Cerebellar nuclear complex (tissue), 1 donor: ENCODE measurements at regions not wholly inside any gene's neighbourhood (a gene's known extent, or its start where the extent isn't known, plus 50 kb on each side); places are given as distances from the start of the nearest gene placed in this dataset.
"Not testable (repeated sequence)": the region's sequence is repeated elsewhere in the genome, so short reads cannot be mapped to it uniquely, and the experiment has no call there.

ENCODE experiments used
- DNase-seq, 2 experiments: peaks; one replicate each; lab custom pipeline; 2025; lab: John Stamatoyannopoulos, UW

DNA sequence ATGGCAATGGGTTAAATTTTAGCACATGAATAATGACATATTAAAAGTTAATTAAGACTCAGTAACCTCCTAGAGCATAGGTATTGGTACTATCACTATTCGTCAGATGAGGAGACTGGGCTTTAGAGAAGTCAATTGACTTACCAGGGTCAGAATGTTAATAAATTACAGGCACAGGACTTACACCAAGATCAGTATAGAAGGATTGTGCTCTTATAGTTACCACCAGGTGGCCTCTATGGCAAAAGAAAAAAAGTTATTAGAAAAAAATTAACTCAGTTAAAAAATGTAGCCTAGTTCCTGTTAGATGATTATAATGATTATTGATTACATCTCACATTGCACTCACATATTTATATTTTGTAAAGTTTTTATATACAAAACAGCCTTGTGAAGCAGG is 1163.7 kb downstream of the FAM181B start:
- no peak for DNase-seq

DNA sequence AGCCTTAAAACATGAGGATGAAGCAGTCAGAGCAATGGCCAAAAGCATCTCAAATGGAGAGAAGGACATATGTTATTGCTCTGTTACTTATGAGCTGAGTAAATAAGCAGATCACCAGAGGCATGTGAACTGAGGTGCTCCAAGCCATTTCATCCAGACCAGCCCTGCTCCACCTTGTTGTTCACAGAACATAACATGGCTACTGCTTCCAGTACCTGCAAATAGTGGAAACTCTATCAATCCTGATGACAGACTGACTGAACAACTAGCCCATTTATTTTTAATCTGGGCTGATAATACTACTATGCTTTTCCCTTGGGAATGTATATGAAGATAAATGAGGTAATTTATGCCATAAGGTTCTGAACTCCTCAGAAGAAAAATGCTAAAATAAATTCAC is 1164.7 kb downstream of the FAM181B start:
- DNase-seq = no peak

DNA sequence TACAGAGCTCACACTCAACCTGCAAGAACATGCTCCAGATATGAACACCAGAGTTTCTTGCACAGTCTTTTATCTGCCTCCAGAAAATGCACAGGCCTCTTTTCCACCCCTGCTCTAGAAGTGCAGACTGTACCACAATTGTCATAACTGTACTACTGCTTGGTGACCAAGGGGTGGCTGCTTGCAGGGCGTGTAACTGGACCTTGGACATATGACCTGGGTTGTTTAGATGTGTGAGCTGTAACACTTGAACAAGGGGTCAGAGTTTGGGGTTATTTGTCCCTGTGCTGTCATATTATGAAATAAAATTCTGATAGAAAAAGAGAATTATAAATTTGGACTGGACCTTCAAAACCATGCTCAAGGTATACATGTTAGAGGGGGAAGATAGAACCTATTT is 1185.5 kb downstream of the FAM181B start:
- DNase-seq = no peak

DNA sequence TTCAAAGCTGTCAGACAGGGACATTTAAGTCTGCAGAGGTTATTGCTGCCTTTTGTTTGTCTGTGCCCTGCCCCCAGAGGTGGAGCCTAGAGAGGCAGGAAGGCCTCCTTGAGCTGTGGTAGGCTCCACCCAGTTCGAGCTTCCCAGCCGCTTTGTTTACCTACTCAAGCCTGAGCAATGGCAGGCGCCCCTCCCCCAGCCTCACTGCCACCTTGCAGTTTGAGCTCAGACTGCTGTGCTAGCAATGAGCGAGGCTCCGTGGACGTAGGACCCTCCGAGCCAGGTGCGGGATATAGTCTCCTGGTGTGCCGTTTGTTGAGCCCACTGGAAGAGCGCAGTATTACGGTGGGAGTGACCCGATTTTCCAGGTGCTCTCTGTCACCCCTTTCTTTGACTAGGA is 1193.9 kb downstream of the FAM181B start:
- DNase-seq = not testable (repeated sequence)

DNA sequence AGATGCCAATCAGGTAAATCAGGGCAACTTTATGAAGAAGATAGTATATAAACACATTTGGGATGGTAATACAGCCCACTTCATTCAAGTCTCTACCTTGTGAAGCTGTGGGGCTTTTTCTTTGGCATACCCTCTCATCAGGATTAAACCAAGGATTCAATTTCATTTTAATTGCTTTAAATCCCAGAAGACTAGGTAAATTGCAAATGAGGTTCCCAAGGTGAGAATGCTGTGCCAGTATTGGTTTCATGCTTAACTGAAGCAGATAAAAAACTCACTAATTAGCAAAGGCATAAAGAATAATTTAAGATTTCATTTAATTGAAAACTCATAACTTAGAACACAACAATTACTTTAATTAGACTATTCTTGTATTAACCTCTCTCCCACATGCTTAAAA is 1218.1 kb downstream of the FAM181B start:
- no peak for DNase-seq

DNA sequence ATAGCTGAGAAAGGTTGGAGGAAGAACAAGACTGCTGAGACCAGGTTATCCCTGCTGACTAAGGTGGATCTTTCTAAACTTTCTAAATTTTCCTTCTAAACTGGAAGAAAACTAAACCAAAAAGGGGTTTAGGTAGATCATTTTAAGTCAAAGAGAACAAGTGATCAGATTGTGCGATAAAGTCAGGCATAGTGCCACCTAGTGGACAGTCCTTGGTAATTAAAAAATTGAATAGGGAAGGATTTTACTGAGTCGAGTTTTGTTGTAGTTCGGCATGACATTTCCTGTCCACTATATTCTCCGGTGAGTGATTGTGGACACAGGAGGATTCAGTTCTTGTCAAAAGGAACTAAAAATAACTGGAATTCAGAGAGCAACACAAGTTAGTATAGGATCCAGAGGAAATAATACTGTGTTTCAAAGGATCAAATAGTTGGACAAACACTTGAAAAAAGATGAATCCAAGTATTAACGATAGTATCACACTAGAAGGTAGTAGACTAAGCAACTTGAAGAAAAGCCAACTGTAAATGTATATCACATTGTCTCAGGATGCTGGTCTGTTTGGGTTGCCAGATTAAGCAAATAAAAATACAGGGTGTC is 1236.4 kb downstream of the FAM181B start:
- no peak for DNase-seq

DNA sequence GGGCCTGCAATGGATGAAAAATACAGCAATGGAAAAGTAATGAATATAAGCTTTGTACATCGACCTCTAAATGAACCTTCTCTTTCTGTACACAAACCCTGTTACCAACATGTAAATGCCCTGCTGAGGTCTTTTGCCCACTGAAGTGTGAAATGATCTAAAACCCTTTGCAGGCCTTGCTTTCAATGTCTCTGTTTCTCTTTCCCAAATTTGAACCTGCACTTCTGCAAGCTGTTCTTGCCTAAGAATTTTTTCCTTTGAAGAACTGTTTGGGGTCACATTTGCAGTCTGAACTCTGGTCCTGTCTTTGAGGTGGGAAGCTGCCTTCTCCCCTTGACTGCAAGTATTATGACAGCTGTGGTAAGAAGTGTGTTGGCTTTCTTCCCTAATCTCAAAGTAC is 1237.1 kb downstream of the FAM181B start:
- no peak for DNase-seq

DNA sequence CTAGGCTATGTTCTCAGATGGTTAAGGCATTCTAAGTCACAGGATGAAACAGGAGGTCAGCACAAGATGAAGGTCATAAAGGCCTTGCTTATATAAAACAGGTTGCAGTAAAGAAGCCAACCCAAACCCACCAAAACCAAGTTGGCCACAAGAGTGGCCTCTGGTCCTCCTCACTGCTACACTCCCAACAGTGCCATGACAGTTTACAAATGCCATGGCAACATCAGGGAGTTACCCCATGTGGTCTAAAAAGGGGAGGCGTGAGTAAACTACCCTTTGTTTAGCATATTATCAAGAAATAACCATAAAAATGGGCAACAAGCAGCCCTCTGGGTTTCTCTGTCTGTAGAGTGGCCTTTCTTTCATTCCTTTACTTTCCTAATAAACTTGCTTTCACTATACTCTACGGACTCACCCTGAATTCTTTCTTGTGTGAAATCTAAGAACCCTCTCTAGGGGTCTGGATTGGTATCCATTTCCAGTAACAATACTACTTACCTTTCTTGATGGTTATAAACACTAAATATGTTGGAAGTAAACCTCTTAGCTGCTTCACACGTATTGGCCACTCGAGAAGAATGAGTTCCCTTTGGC is 1237.9 kb downstream of the FAM181B start:
- DNase-seq = no peak

DNA sequence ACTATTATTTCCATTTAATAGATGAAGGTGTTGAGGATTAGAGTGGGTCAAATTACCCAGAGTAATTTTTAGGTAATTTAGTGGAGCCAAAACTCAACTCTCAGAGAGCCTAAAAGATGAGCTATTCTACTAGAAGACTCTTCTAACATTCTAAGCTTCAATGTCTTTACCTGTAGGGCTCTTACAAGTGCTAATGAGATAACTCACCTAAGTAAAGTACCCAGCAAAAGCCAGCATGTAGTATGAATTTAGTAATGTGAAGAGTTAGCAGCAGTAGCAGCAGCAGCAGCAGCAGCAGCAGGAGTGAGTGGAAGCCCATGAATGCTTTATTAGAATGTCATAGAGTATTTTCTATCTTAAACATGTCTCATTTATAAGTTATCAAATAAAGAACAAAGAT is 1239.2 kb downstream of the FAM181B start:
- DNase-seq = no peak

DNA sequence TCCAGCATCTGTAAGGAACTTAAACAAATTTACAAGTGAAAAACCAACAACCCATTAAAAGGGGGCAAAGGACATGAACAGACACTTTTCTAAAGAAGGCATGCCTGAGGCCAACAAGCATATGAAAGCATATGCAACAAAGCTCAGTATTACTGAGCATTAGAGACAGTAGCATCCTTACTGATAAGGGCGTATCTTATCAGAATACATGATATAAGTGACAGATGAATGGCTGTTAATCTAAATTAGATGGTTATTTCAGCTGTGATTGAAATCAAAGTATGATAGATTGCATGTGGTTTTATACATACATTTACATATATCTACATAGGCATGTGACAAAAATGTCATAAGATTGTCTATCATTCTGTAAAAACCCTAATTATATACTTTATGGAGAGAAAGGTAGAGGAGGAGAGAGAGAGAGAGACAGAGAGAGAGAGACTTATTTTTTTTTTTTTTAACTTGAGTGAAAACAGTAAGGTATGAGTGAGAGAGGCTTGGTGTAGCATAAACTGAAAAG is 1240.7 kb downstream of the FAM181B start:
- DNase-seq = no peak

DNA sequence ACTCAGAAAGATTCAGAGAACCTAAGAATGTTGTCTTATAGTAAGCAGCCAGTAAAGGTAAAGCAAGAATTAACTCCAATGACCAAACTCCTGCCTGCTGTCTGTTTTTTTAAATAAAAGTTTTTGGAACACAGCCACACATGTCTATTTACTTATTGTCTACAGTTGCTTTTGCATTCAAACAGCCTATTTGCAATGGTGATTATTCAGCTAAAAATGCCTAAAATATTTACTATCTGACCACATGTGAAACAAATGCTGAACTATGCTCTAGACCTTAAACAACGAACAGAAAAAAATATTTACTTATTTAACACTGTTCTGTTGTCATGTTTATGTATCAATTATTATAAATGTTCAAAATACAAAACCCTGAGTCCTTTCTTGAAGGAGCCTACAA is 1246.6 kb downstream of the FAM181B start:
- DNase-seq = no peak

DNA sequence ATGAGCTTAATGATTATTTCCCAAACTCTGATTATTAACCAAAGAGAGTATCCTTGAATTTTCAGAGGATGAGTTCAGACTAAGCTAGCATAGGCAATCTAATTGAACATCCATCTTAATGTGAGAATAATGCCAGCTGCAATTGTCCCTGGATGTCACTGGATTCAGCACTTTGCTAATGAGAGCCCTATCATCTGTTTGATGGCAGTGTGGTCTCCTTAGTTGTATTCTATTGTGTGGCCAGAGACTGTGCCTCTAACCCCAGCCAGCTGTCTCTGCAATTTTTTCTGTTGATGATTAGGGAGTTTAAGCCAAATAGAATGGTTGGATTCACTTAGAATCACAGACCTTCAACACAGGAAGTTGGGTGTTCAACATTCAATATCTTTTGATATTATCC is 1249.5 kb downstream of the FAM181B start:
- DNase-seq = no peak

DNA sequence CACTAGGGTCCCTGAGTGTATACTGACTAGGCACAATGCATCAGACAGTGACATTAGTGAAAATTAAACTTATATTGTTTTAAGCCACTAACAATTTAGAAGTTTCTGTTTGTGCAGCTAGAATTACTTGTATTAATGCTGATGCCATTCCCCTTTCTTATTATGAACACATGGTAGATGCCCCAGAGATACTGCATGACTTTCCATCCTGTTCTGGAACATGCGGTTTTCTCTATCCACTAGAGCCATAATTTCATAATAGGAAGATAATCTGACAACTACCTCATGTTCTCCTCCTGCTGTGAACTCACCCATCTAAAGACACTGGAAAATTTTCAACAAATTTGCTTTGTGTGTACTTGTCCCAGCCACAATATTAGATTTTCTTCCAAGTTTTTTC is 1256.4 kb downstream of the FAM181B start:
- no peak for DNase-seq

DNA sequence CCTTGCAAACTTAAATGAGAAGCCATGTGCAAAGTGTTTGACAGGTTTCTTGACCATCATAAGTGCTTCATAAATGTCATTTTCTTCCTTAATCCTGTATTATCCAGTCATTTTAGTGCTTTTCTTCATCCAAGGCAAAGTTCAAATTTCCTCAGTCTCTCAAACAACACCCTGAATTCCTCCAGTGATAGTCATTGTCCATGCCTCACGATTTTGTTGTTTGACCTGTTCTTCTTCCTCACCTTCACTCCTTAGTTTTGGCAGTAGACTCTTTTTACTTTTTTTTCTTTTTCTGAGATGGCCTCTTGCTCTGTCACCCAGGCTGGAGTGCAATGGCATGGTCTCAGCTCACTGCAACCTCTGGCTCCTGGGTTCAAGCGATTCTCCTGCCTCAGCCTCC is 1257.3 kb downstream of the FAM181B start:
- no peak for DNase-seq

DNA sequence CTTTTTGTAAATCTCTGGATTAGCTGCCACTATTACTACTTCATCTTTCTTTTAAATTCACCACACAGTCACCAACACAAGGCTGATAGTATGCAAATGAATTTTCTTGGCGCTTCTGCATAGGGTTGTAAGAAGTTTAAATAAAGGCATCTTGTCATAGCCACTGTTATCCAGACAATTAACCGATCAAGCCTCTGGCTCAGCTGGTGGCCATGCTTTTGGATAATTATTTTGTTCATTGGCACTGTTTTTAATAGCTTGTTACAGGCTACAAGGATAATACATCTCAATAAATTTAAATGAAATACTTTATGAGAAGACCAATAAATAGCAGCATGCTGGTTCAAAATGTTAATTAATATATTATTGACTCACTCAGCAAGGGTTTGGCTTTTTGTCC is 1261.0 kb downstream of the FAM181B start:
- no peak for DNase-seq

DNA sequence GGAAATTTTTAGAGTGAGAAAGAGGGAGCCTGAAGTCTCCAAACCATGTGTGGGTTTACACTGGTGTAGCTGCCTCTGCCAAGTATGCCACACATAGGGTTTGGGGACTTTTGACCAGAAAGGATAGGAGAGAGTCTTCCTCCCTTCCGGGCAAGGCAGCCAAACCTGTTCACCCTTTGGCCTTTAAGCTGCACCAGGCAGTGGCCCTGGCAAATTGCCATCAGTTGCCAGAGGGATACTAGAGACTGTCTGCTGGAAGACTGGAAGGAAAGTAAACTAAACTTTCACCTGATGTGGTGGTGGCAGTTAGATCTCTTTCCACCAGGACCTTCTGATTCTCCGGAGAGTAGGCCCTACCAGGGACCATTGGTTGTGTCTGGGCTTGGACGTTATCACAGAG is 1263.2 kb downstream of the FAM181B start:
- DNase-seq = no peak

DNA sequence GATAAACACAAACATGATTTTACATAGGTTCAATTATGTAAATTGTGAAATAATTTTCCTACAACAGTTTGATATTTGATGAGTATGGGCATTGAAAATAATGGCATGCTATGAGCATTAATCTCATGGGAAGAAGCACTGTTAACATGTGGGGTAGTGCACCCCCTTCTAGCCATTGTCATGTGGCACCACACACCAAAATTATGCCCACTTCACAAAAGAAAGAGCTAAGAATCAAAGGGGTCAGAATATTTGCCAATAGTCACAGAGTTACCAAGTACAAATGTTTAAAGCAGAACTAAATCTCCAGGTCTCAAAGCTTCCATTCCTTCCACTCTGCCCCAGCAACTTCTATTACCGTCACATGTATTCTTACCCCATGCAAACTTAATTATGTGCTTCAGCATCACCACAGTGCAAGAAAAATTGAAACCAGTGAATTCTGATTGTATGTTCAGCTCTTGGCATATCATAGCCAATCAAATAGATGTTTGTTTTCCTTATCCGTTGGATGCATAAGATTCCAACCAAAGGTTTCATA is 1273.8 kb downstream of the FAM181B start:
- no peak for DNase-seq

DNA sequence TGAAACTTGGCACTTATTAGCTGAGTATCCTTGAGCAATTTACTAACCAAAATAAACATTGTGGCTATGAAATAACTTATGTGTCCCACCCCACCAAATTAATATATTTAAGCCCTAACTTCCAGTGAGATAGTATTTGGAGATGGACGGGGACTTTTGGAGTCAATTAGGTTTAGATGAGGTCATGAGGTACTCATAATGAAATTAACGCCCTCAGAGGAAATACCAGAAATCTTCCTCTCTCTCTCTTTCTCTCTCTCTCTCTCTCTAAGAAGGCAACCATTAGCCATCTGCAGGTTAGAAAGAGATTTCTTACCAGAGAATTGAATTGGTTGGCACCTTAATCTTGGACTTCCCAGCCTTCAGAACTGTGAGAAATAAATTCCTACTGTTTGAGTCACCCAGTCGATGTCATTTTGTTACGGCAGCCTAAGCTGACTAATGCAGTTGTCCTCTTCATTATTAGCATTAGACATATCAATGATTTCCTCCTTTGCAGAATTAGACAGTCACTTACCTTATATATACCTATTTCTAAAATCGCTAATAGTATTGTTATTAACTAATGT is 1284.0 kb downstream of the FAM181B start:
- no peak for DNase-seq

DNA sequence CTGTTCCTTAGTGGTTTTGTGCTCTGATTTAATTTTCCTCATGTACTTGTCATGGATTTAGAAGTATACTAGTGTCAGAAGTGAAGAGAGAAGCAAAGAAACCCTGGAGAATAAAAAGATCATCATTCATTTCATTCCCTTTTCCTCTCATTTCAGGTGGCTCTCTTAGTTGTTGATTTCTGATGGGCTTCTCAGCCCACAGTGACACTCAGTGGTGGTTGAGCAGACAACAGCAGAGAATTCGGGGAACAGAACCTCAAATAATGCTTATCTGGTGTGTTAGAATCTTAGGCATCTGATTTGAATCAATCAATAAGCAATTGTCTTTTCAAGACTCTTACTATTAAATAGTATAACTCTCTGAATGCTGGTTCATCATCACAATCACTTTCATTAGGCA is 1289.4 kb downstream of the FAM181B start:
- no peak for DNase-seq

DNA sequence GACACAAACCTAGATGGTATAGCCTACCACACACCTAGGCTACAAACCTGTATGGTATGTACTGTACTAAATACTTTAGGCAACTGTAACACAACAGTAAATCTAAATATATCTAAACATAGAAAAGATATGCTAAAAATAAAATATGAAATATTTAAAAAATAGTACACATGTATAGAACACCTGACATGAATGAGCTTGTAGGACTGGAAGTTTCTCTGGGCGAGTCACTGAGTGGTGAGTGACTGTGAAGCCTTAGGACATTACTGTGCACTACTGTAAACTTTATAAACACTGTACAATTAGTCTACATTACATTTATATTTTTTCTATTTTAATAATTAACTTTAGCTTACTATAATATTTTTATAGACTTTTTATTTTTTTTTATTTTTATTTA is 1301.3 kb downstream of the FAM181B start:
- no peak for DNase-seq

DNA sequence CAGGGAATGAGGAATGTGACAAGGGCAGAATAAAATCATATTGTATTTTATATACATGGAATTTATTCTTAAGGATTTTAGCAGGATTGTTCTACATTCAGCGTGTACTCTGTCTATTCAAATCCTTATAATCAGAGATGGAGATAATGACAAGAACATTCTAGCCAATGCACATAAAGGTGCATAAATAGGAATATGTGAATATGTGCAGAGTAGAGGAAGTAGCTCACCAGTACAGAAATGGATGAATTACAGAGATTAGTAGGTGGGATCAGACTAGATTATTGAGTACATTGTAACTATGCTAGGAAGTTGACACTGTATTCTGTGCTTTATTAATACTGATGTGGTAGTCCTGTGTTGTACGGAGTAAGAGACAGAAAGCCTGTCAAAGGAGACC is 1308.8 kb downstream of the FAM181B start:
- no peak for DNase-seq

DNA sequence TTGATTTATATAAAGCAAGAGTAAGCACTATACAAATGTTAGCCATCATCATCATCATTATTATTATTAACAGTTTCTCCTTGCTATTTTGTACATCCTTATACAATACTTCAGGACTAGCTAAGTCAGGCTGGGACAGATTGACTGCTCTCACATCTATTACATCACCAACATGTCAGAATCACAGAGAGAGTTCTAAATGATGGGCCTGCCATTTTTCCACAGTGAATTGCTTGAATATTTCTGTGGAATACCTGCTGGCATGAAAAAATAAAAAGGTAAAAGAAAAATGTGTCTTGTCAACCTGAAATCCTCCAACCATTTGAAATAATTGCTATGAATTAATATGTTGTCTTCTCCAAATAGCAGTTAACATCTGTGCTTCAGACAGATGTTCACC is 1311.3 kb downstream of the FAM181B start:
- no peak for DNase-seq

DNA sequence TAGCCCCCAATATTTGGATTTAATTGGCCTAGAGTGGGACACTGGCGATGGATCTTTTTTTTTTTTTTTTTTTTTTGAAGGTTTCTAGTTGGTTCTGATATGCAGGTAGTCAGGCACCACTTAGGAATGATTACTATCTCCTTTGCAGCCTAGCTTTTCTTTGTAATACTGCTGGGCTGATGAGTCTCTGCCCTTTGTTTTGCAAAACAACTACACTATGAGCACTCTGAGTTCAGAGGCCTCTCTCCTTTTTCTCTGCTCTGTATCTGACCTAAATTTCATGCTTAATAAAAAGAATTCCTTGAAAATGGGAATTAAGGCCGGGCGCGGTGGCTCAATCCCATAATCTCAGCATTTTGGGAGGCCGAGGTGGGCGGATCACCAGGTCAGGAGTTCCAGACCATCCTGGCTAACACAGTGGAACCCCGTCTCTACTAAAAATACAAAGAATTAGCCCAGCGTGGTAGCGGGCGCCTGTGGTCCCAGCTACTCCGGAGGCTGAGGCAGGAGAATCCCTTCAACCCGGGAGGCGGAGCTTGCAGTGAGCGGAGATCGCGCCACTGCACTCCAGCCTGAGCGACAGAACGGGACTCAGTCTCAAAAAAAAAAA is 1312.3 kb downstream of the FAM181B start:
- DNase-seq = no peak
